ENCODE measurements at regions not wholly inside any gene's neighbourhood (a gene's known extent, or its start where the extent isn't known, plus 50 kb on each side); places are given as distances from the start of the nearest gene placed in this dataset.

GRCh38 chr2:147041121-147041494 is 803.7 kb upstream of the ACVR2A start:
- Histone ChIP-seq H3K27me3 (replicated peaks; ENCODE audit: insufficient read depth, low read depth, low read length, poor library complexity) (no peaks in the 10 kb centered on the region), H3K9me3 (ENCODE audit: low read depth, low read length, poor library complexity, severe bottlenecking) (no peaks in the 10 kb centered on the region), H3K4me3 (ENCODE audit: low read depth, low read length, poor library complexity, severe bottlenecking) (no peak overlapping the region), H3K36me3 (ENCODE audit: insufficient read depth, low read length, poor library complexity, severe bottlenecking) (no peaks in the 10 kb centered on the region), H3K27ac (ENCODE audit: low read depth, low read length, poor library complexity, severe bottlenecking) (no peak overlapping the region), H3K4me1 (ENCODE audit: insufficient read depth, low read length, poor library complexity, severe bottlenecking) (no peaks in the 10 kb centered on the region)
- intact Hi-C loops (cut with micrococcal nuclease; ENCODE audit: unreplicated experiment), result loop anchor here (10.0 kb wide), 3 partner anchors 116 to 414 kb away; no protein-coding TSS in a partner anchor
- BruUV-seq (replicated peaks), result no TSS peak
- TF ChIP-seq CTCF (conservative IDR thresholded peaks at IDR 0.05; ENCODE audit: low read depth, low read length) (no peak), EZH2 (IDR thresholded peaks at IDR 0.05; ENCODE audit: borderline replicate concordance, low read depth, low read length, poor library complexity, severe bottlenecking) (no peak)
- ChIA-PET POLR2A (ENCODE audit: low non-redundant PET) (no interaction called here), CTCF (no interaction called here)
- DNase-seq (ENCODE audit: low spot score), result no peak

- H3K36me3 ChIP-seq (ENCODE audit: insufficient read depth, low read length, poor library complexity, severe bottlenecking), result no peaks in the 10 kb centered on the region
- H3K9me3 ChIP-seq (ENCODE audit: low read depth, low read length, poor library complexity, severe bottlenecking), result no peaks in the 10 kb centered on the region
- H3K27ac ChIP-seq (ENCODE audit: low read depth, low read length, poor library complexity, severe bottlenecking), result no peak overlapping the region
- ChIA-PET POLR2A (ENCODE audit: low non-redundant PET) (no interaction called here), CTCF (no interaction called here)
- BruUV-seq (replicated peaks), result no TSS peak
- intact Hi-C loops (cut with micrococcal nuclease; ENCODE audit: unreplicated experiment), result loop anchor here (10.0 kb wide), 3 partner anchors 116 to 414 kb away; no protein-coding TSS in a partner anchor
- H3K4me3 ChIP-seq (ENCODE audit: low read depth, low read length, poor library complexity, severe bottlenecking), result no peak overlapping the region
- no peak for TF ChIP-seq EZH2 (IDR thresholded peaks at IDR 0.05; ENCODE audit: borderline replicate concordance, low read depth, low read length, poor library complexity, severe bottlenecking)
- TF ChIP-seq CTCF (conservative IDR thresholded peaks at IDR 0.05; ENCODE audit: low read depth, low read length), result no peak
- H3K4me1 ChIP-seq (ENCODE audit: insufficient read depth, low read length, poor library complexity, severe bottlenecking), result no peaks in the 10 kb centered on the region
- DNase-seq (ENCODE audit: low spot score), result no peak
- no peaks in the 10 kb centered on the region for H3K27me3 ChIP-seq (replicated peaks; ENCODE audit: insufficient read depth, low read depth, low read length, poor library complexity)
Observed at GRCh38 chr2:147040298-147041120, 804.3 kb upstream of the ACVR2A start.

- Histone ChIP-seq H3K4me1 (ENCODE audit: insufficient read depth, low read length, poor library complexity, severe bottlenecking) (peaks cover 10% of the 10 kb centered on the region), H3K27ac (ENCODE audit: low read depth, low read length, poor library complexity, severe bottlenecking) (no peak overlapping the region), H3K4me3 (ENCODE audit: low read depth, low read length, poor library complexity, severe bottlenecking) (no peak overlapping the region), H3K9me3 (ENCODE audit: low read depth, low read length, poor library complexity, severe bottlenecking) (no peaks in the 10 kb centered on the region), H3K27me3 (replicated peaks; ENCODE audit: insufficient read depth, low read depth, low read length, poor library complexity) (no peaks in the 10 kb centered on the region), H3K36me3 (ENCODE audit: insufficient read depth, low read length, poor library complexity, severe bottlenecking) (no peaks in the 10 kb centered on the region)
- POLR2A ChIA-PET (ENCODE audit: low non-redundant PET), result no interaction called here
- no TSS peak for BruUV-seq (replicated peaks)
- no peak for DNase-seq (ENCODE audit: low spot score)
- TF ChIP-seq EZH2 (IDR thresholded peaks at IDR 0.05; ENCODE audit: borderline replicate concordance, low read depth, low read length, poor library complexity, severe bottlenecking) (no peak), CTCF (conservative IDR thresholded peaks at IDR 0.05; ENCODE audit: low read depth, low read length) (no peak)
- intact Hi-C loops (cut with micrococcal nuclease; ENCODE audit: unreplicated experiment), result no loop called here
- CTCF ChIA-PET, result no interaction called here
Observed at GRCh38 chr2:147037048-147037447, 807.8 kb upstream of the ACVR2A start.
